Endodermal cell (in vitro differentiated cells): ENCODE measurements at regions not wholly inside any gene's neighbourhood (a gene's known extent, or its start where the extent isn't known, plus 50 kb on each side); places are given as distances from the start of the nearest gene placed in this dataset.
A peak's percentile ranks its signal among the peaks of the same experiment; 100 is the strongest.

Experiments
- DNase-seq: peaks from one replicate; pipeline ENCODE4 v3.0.0-alpha.2; 2017
- H3K27ac ChIP-seq: 2 replicates; pipeline ENCODE4 v1.5.1; 2013; ENCODE audit warnings: mild to moderate bottlenecking, low read depth, low read length, moderate library complexity
- H3K27me3 ChIP-seq: 2 replicates; pipeline ENCODE4 v1.6.1; 2013; ENCODE audit warnings: mild to moderate bottlenecking, low read length, moderate library complexity; ENCODE audit not compliant: insufficient read depth, control insufficient read depth, poor library complexity, severe bottlenecking
- H3K36me3 ChIP-seq: 2 replicates; pipeline ENCODE4 v1.7.0; 2013; ENCODE audit warnings: mild to moderate bottlenecking, low read length, moderate library complexity; ENCODE audit not compliant: control insufficient read depth, insufficient read depth
- H3K4me1 ChIP-seq: one replicate; pipeline ENCODE4 v1.7.0; 2013; ENCODE audit warnings: low read length; ENCODE audit not compliant: control insufficient read depth, insufficient read depth
- H3K4me3 ChIP-seq: 2 replicates; pipeline ENCODE4 v1.5.1; 2013; ENCODE audit warnings: mild to moderate bottlenecking, low read length, moderate library complexity
- H3K9ac ChIP-seq: 2 replicates; pipeline ENCODE4 v1.6.1; 2013; ENCODE audit warnings: mild to moderate bottlenecking, low read length, moderate library complexity; ENCODE audit not compliant: poor library complexity, severe bottlenecking; ENCODE audit errors: extremely low read depth
- H3K9me3 ChIP-seq: 2 replicates; pipeline ENCODE4 v1.6.1; 2013; ENCODE audit warnings: mild to moderate bottlenecking, low read length, moderate library complexity; ENCODE audit not compliant: control insufficient read depth
- H3K27ac Mint-ChIP-seq: 2 replicates; pipeline ENCODE4 v1.8.0; 2020; ENCODE audit warnings: mixed read lengths
- H3K27me3 Mint-ChIP-seq: 2 replicates; pipeline ENCODE4 v1.8.0; 2021; ENCODE audit warnings: mild to moderate bottlenecking, mixed read lengths; ENCODE audit not compliant: insufficient read depth
- H3K36me3 Mint-ChIP-seq: 2 replicates; pipeline ENCODE4 v1.8.0; 2020; ENCODE audit warnings: low read depth, mixed read lengths
- H3K4me1 Mint-ChIP-seq: 2 replicates; pipeline ENCODE4 v1.8.0; 2020; ENCODE audit warnings: mixed read lengths
- H3K4me3 Mint-ChIP-seq: 2 replicates; pipeline ENCODE4 v1.8.0; 2020; ENCODE audit warnings: mild to moderate bottlenecking, moderate library complexity, mixed read lengths
- H3K9me3 Mint-ChIP-seq: 2 replicates; pipeline ENCODE4 v1.8.0; 2020; ENCODE audit warnings: mild to moderate bottlenecking, mixed read lengths
- WGBS, 2 experiments: methylation state at CpG; one replicate each; pipeline versions ENCODE4 v1.1.5 to v1.1.7; 2013; ENCODE audit warnings: missing lambda C conversion rate in 2 of 2, mixed read lengths in 1 of 2; ENCODE audit not compliant: insufficient coverage in 1 of 2, insufficient read length in 1 of 2; 5-methylcytosine and 5-hydroxymethylcytosine counted together
- TF ChIP-seq, protein P1 (sequence below): fragments of 200-600 bp; sonication (generic); conservative IDR thresholded peaks from 2 replicates; pipeline ENCODE4 v1.5.0; 2021; ENCODE audit warnings: antibody characterized with exemption, mild to moderate bottlenecking

DNA sequence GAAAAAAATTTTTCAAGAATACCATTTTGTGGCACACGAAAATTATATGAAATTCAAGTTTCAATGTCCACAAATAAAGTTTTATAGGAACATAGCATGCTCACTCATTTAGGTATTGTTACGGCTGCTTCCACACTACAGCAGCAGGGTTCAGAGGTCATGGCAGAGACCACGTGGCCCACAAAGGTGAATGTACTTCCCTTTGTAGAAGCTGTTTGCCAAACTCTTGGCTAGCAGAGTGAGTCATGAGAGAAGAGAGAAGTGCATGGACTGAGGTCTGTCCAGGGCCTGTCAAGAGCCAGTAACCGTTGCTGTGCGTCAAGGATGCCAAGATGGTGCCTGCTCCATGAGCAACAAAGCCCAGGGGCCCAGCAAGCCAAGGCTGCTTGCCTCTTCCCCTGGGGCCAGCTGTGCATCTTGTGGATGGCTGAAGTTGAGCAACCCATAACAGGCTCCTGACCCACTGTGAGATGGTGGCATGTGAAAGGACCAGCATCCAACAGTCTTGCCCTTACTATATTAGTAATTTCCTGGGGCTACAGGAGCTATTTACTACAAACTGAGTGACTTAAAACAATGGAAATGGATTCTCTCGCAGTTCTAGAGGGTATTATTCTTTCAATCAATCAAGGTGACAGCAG is 64.8 kb upstream of the ATP5PO start:
- Histone ChIP-seq H3K4me1 (no peaks in the 10 kb centered on the region), H3K9ac (no peak overlapping the region), H3K36me3 (no peaks in the 10 kb centered on the region), H3K4me3 (no peak overlapping the region), H3K27ac (no peak overlapping the region), H3K9me3 (no peaks in the 10 kb centered on the region), H3K27me3 (no peaks in the 10 kb centered on the region)
- no peaks in the 10 kb centered on the region for H3K9me3 Mint-ChIP-seq
- H3K36me3 Mint-ChIP-seq, result no peaks in the 10 kb centered on the region
- H3K27me3 Mint-ChIP-seq, result peaks cover 4% of the 10 kb centered on the region
- TF ChIP-seq, protein P1, sequence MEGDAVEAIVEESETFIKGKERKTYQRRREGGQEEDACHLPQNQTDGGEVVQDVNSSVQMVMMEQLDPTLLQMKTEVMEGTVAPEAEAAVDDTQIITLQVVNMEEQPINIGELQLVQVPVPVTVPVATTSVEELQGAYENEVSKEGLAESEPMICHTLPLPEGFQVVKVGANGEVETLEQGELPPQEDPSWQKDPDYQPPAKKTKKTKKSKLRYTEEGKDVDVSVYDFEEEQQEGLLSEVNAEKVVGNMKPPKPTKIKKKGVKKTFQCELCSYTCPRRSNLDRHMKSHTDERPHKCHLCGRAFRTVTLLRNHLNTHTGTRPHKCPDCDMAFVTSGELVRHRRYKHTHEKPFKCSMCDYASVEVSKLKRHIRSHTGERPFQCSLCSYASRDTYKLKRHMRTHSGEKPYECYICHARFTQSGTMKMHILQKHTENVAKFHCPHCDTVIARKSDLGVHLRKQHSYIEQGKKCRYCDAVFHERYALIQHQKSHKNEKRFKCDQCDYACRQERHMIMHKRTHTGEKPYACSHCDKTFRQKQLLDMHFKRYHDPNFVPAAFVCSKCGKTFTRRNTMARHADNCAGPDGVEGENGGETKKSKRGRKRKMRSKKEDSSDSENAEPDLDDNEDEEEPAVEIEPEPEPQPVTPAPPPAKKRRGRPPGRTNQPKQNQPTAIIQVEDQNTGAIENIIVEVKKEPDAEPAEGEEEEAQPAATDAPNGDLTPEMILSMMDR, result no peak
- peaks cover 15% of the 10 kb centered on the region for H3K4me1 Mint-ChIP-seq
- no peak overlapping the region for H3K4me3 Mint-ChIP-seq
- DNase-seq, result peak; percentile 8
- H3K27ac Mint-ChIP-seq, result no peak overlapping the region
- WGBS, 2 experiments, result 87 to 92% methylated on average over 6 of the region's 6 CpGs

DNA sequence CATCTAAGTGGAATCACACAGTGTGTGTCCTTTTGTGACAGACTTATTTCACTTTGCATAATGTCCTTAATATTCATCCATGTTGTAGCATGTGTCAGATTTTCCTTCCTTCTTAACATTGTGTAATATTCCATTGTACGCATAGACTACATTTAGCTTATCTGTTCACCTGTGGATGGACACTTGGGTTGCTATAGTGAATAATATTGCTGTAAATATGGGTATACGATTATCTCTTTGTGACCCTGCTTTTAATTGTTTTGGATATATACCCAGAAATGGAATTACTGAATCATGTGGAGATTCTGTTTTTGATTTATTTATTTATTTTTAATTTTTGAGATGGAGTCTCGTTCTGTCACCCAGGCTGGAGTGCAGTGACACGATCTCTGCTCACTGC is 63.0 kb upstream of the ATP5PO start:
- no peaks in the 10 kb centered on the region for H3K9me3 Mint-ChIP-seq
- H3K27me3 Mint-ChIP-seq, result peaks cover 4% of the 10 kb centered on the region

DNA sequence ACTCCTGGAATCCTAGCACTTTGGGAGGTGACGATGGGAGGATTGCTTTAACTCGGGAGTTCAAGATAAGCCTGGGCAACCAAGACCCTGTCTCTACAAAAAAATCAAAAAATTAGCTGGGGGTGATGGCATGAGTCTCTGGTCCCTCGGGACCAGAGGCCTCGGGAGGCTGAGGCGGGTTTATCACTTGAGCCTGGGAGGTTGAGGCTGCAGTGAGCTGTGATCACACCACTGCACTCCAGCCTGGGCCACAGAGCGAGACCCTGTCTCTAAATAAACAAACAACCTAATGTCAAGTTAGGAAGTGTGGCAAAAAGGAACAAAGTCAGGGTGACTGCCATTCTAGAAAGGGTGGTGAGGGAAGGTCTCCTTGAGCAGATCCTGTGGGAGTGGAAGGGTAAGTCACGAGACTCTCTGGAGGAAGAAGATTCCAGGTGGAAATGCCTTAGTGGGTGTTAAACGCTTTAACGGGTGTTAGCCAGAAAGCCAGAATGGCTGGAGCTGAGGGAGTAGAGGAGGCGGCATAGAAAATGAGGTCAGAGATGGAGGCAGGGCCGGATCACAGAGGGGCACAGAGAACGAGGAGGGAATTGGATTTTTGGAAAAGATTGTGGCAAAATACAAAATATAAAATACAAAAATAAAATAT is 62.2 kb upstream of the ATP5PO start:
- Histone ChIP-seq H3K36me3 (no peaks in the 10 kb centered on the region), H3K9ac (no peak overlapping the region), H3K9me3 (no peaks in the 10 kb centered on the region), H3K4me3 (no peak overlapping the region), H3K27me3 (no peaks in the 10 kb centered on the region), H3K27ac (no peak overlapping the region), H3K4me1 (no peaks in the 10 kb centered on the region)
- H3K4me3 Mint-ChIP-seq, result no peak overlapping the region
- H3K4me1 Mint-ChIP-seq, result peaks cover 19% of the 10 kb centered on the region
- no peaks in the 10 kb centered on the region for H3K36me3 Mint-ChIP-seq
- no peak for DNase-seq
- TF ChIP-seq, protein P1, result no peak
- peaks cover 3% of the 10 kb centered on the region for H3K27me3 Mint-ChIP-seq
- 86 to 100% methylated on average over 3 to 12 of the region's 12 CpGs for WGBS, 2 experiments
- no peaks in the 10 kb centered on the region for H3K9me3 Mint-ChIP-seq
- no peak overlapping the region for H3K27ac Mint-ChIP-seq

More for the DNA sequence above, 63.0 kb upstream of the ATP5PO start:
- no peak overlapping the region for H3K4me3 Mint-ChIP-seq
- 83 to 96% methylated on average over 4 of the region's 4 CpGs for WGBS, 2 experiments
- Histone ChIP-seq H3K4me1 (no peaks in the 10 kb centered on the region), H3K36me3 (no peaks in the 10 kb centered on the region), H3K4me3 (no peak overlapping the region), H3K9ac (no peak overlapping the region), H3K27me3 (no peaks in the 10 kb centered on the region), H3K27ac (no peak overlapping the region), H3K9me3 (no peaks in the 10 kb centered on the region)
- peaks cover 15% of the 10 kb centered on the region for H3K4me1 Mint-ChIP-seq
- no peaks in the 10 kb centered on the region for H3K36me3 Mint-ChIP-seq
- no peak for DNase-seq
- H3K27ac Mint-ChIP-seq, result no peak overlapping the region
- TF ChIP-seq, protein P1, result no peak
